Keratinocyte (primary cell): ENCODE measurements at regions not wholly inside any gene's neighbourhood (a gene's known extent, or its start where the extent isn't known, plus 50 kb on each side); places are given as distances from the start of the nearest gene placed in this dataset.

Source experiments
- DNase-seq: peaks from one replicate; pipeline ENCODE4 v3.0.0-alpha.2; 2011; ENCODE audit warnings: low read depth, missing footprints, low spot score
- FAIRE-seq: peaks from 2 replicates; lab custom pipeline; 2011; peaks lifted over from hg19 to GRCh38; lab: Jason Lieb, UNC
- H2AFZ ChIP-seq: 2 replicates; pipeline ENCODE4 v1.6.0; 2012; ENCODE audit warnings: low read length, control low read depth, inconsistent platforms; ENCODE audit not compliant: control insufficient read depth
- H3K27ac ChIP-seq: 2 replicates; pipeline ENCODE4 v1.5.1; 2011; ENCODE audit warnings: low read length; ENCODE audit not compliant: control insufficient read depth, insufficient read depth
- H3K27me3 ChIP-seq: 3 replicates; pipeline ENCODE4 v1.6.0; 2011; ENCODE audit warnings: low read length; ENCODE audit not compliant: control insufficient read depth, insufficient read depth; ENCODE audit errors: extremely low read depth
- H3K36me3 ChIP-seq, 2 experiments: 2 replicates in 1 of 2; 3 replicates in 1 of 2; pipeline ENCODE4 v1.5.1; 2011; ENCODE audit warnings: low read length in 2 of 2, mild to moderate bottlenecking in 1 of 2; ENCODE audit not compliant: control insufficient read depth in 2 of 2, insufficient read depth in 2 of 2; ENCODE audit errors: extremely low read depth in 1 of 2
- H3K4me1 ChIP-seq: 3 replicates; pipeline ENCODE4 v1.5.1; 2011; ENCODE audit warnings: low read length; ENCODE audit not compliant: control insufficient read depth, insufficient read depth; ENCODE audit errors: extremely low read depth
- H3K4me2 ChIP-seq: 3 replicates; pipeline ENCODE4 v1.6.0; 2011; ENCODE audit warnings: low read depth, low read length; ENCODE audit not compliant: control insufficient read depth, insufficient read depth; ENCODE audit errors: extremely low read depth
- H3K4me3 ChIP-seq, 3 experiments: fragments of 200-600 bp in 1 of 3; sonication (generic) in 1 of 3; 2 replicates in 2 of 3; 3 replicates in 1 of 3; pipeline ENCODE4 v1.5.1; 2011 to 2016; ENCODE audit warnings: low read length in 3 of 3, mild to moderate bottlenecking in 3 of 3, control low read depth in 2 of 3, inconsistent platforms in 1 of 3, low read depth in 1 of 3, mixed read lengths in 1 of 3, mixed run types in 1 of 3, moderate library complexity in 1 of 3; ENCODE audit not compliant: control insufficient read depth in 2 of 3, insufficient read depth in 2 of 3; ENCODE audit errors: extremely low read depth in 1 of 3
- H3K79me2 ChIP-seq: 2 replicates; pipeline ENCODE4 v1.6.0; 2012; ENCODE audit warnings: low read length; ENCODE audit not compliant: control insufficient read depth, insufficient read depth
- H3K9ac ChIP-seq: 3 replicates; pipeline ENCODE4 v1.6.0; 2011; ENCODE audit warnings: low read length; ENCODE audit not compliant: control insufficient read depth, insufficient read depth; ENCODE audit errors: extremely low read depth
- H3K9me1 ChIP-seq: 3 replicates; pipeline ENCODE4 v1.6.0; 2011; ENCODE audit warnings: low read length; ENCODE audit not compliant: control insufficient read depth, insufficient read depth; ENCODE audit errors: extremely low read depth
- H3K9me3 ChIP-seq: 2 replicates; pipeline ENCODE4 v1.5.1; 2012; ENCODE audit warnings: low read depth, low read length; ENCODE audit not compliant: control insufficient read depth
- H4K20me1 ChIP-seq: 3 replicates; pipeline ENCODE4 v1.6.0; 2011; ENCODE audit warnings: low read length; ENCODE audit not compliant: control insufficient read depth, insufficient read depth; ENCODE audit errors: extremely low read depth
- EZH2 ChIP-seq: IDR thresholded peaks from one replicate; pipeline ENCODE4 v1.6.1; 2012; ENCODE audit warnings: inconsistent platforms, mild to moderate bottlenecking, low read length, moderate library complexity
- dilution Hi-C: fragments of 300-500 bp; cut with MboI; formaldehyde crosslinking; loops from one replicate; pipeline ENCODE4 v1.7.0; 2020; ENCODE audit warnings: low sequenced_read_pairs; ENCODE audit not compliant: extremely low pct_ligation_motif_present
- TF ChIP-seq, protein P1 (sequence below), 3 experiments: IDR thresholded peaks in 1 of 3; conservative IDR thresholded peaks in 1 of 3; optimal IDR thresholded peaks in 1 of 3; 2 replicates in 2 of 3; 3 replicates in 1 of 3; pipeline versions ENCODE3 to v1.5.1; 2011; ENCODE audit warnings: low read length in 3 of 3, mild to moderate bottlenecking in 3 of 3, moderate library complexity in 2 of 3, control low read depth in 1 of 3, inconsistent platforms in 1 of 3; ENCODE audit not compliant: insufficient read depth in 2 of 3; ENCODE audit errors: extremely low read depth in 1 of 3

- DNase-seq (no peak), FAIRE-seq (no peak)
- Histone ChIP-seq H2AFZ (no peak overlapping the region), H3K9ac (no peak overlapping the region), H3K27me3 (no peaks in the 10 kb centered on the region), H3K27ac (no peak overlapping the region), H3K4me1 (peaks cover 8% of the 10 kb centered on the region), H3K9me3 (no peaks in the 10 kb centered on the region), H3K9me1 (no peaks in the 10 kb centered on the region), H3K36me3 (no peaks in the 10 kb centered on the region), H3K4me2 (no peak overlapping the region), H3K79me2 (no peaks in the 10 kb centered on the region), H4K20me1 (no peaks in the 10 kb centered on the region), H3K4me3 (no peak overlapping the region)
- TF ChIP-seq EZH2: no peak
- TF ChIP-seq, protein P1, sequence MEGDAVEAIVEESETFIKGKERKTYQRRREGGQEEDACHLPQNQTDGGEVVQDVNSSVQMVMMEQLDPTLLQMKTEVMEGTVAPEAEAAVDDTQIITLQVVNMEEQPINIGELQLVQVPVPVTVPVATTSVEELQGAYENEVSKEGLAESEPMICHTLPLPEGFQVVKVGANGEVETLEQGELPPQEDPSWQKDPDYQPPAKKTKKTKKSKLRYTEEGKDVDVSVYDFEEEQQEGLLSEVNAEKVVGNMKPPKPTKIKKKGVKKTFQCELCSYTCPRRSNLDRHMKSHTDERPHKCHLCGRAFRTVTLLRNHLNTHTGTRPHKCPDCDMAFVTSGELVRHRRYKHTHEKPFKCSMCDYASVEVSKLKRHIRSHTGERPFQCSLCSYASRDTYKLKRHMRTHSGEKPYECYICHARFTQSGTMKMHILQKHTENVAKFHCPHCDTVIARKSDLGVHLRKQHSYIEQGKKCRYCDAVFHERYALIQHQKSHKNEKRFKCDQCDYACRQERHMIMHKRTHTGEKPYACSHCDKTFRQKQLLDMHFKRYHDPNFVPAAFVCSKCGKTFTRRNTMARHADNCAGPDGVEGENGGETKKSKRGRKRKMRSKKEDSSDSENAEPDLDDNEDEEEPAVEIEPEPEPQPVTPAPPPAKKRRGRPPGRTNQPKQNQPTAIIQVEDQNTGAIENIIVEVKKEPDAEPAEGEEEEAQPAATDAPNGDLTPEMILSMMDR (optimal IDR thresholded peaks at IDR 0.05 in 1 of 3, IDR thresholded peaks at IDR 0.05 in 1 of 3, conservative IDR thresholded peaks at IDR 0.05 in 1 of 3; ENCODE audit: extremely low read depth in 1 of 3, insufficient read depth in 2 of 3, low read length in 3 of 3): no peak
- dilution Hi-C loops: no loop called here
Observed at GRCh38 chr6:81987293-81987692, 234.8 kb upstream of the TENT5A start.

GRCh38 chr6:81985191-81985590, 232.7 kb upstream of the TENT5A start:
- Histone ChIP-seq H2AFZ (no peak overlapping the region), H3K27ac (no peak overlapping the region), H3K9me1 (no peaks in the 10 kb centered on the region), H3K9ac (no peak overlapping the region), H3K4me1 (peaks cover 19% of the 10 kb centered on the region), H3K27me3 (no peaks in the 10 kb centered on the region), H3K4me2 (peak overlapping the region; percentile 4), H3K4me3 (no peak overlapping the region), H4K20me1 (no peaks in the 10 kb centered on the region), H3K9me3 (no peaks in the 10 kb centered on the region), H3K79me2 (no peaks in the 10 kb centered on the region), H3K36me3 (no peaks in the 10 kb centered on the region)
- DNase-seq: no peak
- TF ChIP-seq, protein P1 (optimal IDR thresholded peaks at IDR 0.05 in 1 of 3, IDR thresholded peaks at IDR 0.05 in 1 of 3, conservative IDR thresholded peaks at IDR 0.05 in 1 of 3; ENCODE audit: extremely low read depth in 1 of 3, insufficient read depth in 2 of 3, low read length in 3 of 3): no peak
- no peak for TF ChIP-seq EZH2
- no peak for FAIRE-seq
- dilution Hi-C loops: no loop called here
